Activated CD4-positive, alpha-beta memory T cell treated with anti-CD3 and anti-CD28 coated beads, Interleukin-2, amount 10 ng/mL, durations not matched to agents 7 days and 5 days (primary cell): ENCODE measurements at regions not wholly inside any gene's neighbourhood (a gene's known extent, or its start where the extent isn't known, plus 50 kb on each side); places are given as distances from the start of the nearest gene placed in this dataset.

ENCODE experiments used
- CTCF ChIA-PET: fragments of 350-600 bp; sonication (Branson Sonifier 250); formaldehyde crosslinking; loops from one replicate; lab custom pipeline; 2021; ENCODE audit warnings: antibody characterized with exemption, inconsistent platforms; lab: Charles Lee
- POLR2A ChIA-PET: fragments of 350-600 bp; sonication (Branson Sonifier 250); formaldehyde crosslinking; loops from one replicate; lab custom pipeline; 2021; ENCODE audit warnings: antibody characterized with exemption; lab: Charles Lee
- DNase-seq: peaks from one replicate; pipeline ENCODE4 v3.0.0-alpha.2; 2020
- H3K27ac Mint-ChIP-seq: one replicate; pipeline ENCODE4 v1.8.0; 2021; ENCODE audit warnings: mild to moderate bottlenecking, mixed read lengths
- H3K27me3 Mint-ChIP-seq: one replicate; pipeline ENCODE4 v1.8.0; 2021; ENCODE audit warnings: mixed read lengths
- H3K36me3 Mint-ChIP-seq: one replicate; pipeline ENCODE4 v1.8.0; 2021; ENCODE audit warnings: low read depth, mixed read lengths
- H3K4me1 Mint-ChIP-seq: one replicate; pipeline ENCODE4 v1.8.0; 2021; ENCODE audit warnings: mixed read lengths
- H3K4me3 Mint-ChIP-seq: one replicate; pipeline ENCODE4 v1.8.0; 2021; ENCODE audit warnings: mild to moderate bottlenecking, mixed read lengths
- H3K9me3 Mint-ChIP-seq: one replicate; pipeline ENCODE4 v1.8.0; 2021; ENCODE audit warnings: mixed read lengths

GRCh38 chr4:129232589-129233337 is 136.8 kb downstream of the C4orf33 start:
- POLR2A ChIA-PET, result no interaction called here

GRCh38 chr4:129233691-129234090 is 137.7 kb downstream of the C4orf33 start:
- ChIA-PET CTCF (no interaction called here), POLR2A (no interaction called here)
- H3K27ac Mint-ChIP-seq, result no peak overlapping the region
- no peaks in the 10 kb centered on the region for H3K36me3 Mint-ChIP-seq
- no peaks in the 10 kb centered on the region for H3K9me3 Mint-ChIP-seq
- no peak for DNase-seq
- no peaks in the 10 kb centered on the region for H3K4me1 Mint-ChIP-seq
- H3K27me3 Mint-ChIP-seq, result peaks cover 2% of the 10 kb centered on the region
- H3K4me3 Mint-ChIP-seq, result no peak overlapping the region

More at GRCh38 chr4:129232589-129233337, 136.8 kb downstream of the C4orf33 start:
- H3K9me3 Mint-ChIP-seq, result no peaks in the 10 kb centered on the region
- DNase-seq, result no peak
- H3K27me3 Mint-ChIP-seq, result peaks cover 2% of the 10 kb centered on the region
- H3K36me3 Mint-ChIP-seq, result no peaks in the 10 kb centered on the region
- no peak overlapping the region for H3K4me3 Mint-ChIP-seq
- no peak overlapping the region for H3K27ac Mint-ChIP-seq
- no peaks in the 10 kb centered on the region for H3K4me1 Mint-ChIP-seq
- CTCF ChIA-PET, result no interaction called here

GRCh38 chr4:129236351-129236750 is 140.4 kb downstream of the C4orf33 start:
- Mint-ChIP-seq H3K27ac (no peak overlapping the region), H3K36me3 (no peaks in the 10 kb centered on the region), H3K4me3 (no peak overlapping the region), H3K9me3 (no peaks in the 10 kb centered on the region), H3K4me1 (no peaks in the 10 kb centered on the region), H3K27me3 (peaks cover 10% of the 10 kb centered on the region)
- POLR2A ChIA-PET, result no interaction called here
- CTCF ChIA-PET, result no interaction called here
- DNase-seq, result no peak

GRCh38 chr4:129239088-129239487 is 143.1 kb downstream of the C4orf33 start:
- Mint-ChIP-seq H3K27me3 (peaks cover 8% of the 10 kb centered on the region), H3K4me1 (no peaks in the 10 kb centered on the region), H3K36me3 (no peaks in the 10 kb centered on the region), H3K27ac (no peak overlapping the region), H3K9me3 (no peaks in the 10 kb centered on the region), H3K4me3 (no peak overlapping the region)
- CTCF ChIA-PET, result no interaction called here
- no peak for DNase-seq
- POLR2A ChIA-PET, result no interaction called here

- Mint-ChIP-seq H3K36me3 (no peaks in the 10 kb centered on the region), H3K4me3 (no peak overlapping the region), H3K4me1 (no peaks in the 10 kb centered on the region), H3K27ac (no peak overlapping the region), H3K9me3 (no peaks in the 10 kb centered on the region), H3K27me3 (peaks cover 8% of the 10 kb centered on the region)
- ChIA-PET POLR2A (no interaction called here), CTCF (no interaction called here)
- DNase-seq, result no peak
These were observed 144.9 kb downstream of the C4orf33 start for GRCh38 chr4:129240816-129241215.

- CTCF ChIA-PET, result no interaction called here
- no peak for DNase-seq
- POLR2A ChIA-PET, result no interaction called here
- Mint-ChIP-seq H3K4me3 (no peak overlapping the region), H3K27me3 (no peaks in the 10 kb centered on the region), H3K4me1 (no peaks in the 10 kb centered on the region), H3K9me3 (no peaks in the 10 kb centered on the region), H3K36me3 (no peaks in the 10 kb centered on the region), H3K27ac (no peak overlapping the region)
These were observed 150.2 kb downstream of the C4orf33 start for GRCh38 chr4:129246145-129246544.

- H3K9me3 Mint-ChIP-seq, result no peaks in the 10 kb centered on the region
- DNase-seq, result no peak
- ChIA-PET POLR2A (no interaction called here), CTCF (no interaction called here)
- no peak overlapping the region for H3K4me3 Mint-ChIP-seq
- H3K27me3 Mint-ChIP-seq, result no peaks in the 10 kb centered on the region
- H3K36me3 Mint-ChIP-seq, result no peaks in the 10 kb centered on the region
- H3K27ac Mint-ChIP-seq, result no peak overlapping the region
- no peaks in the 10 kb centered on the region for H3K4me1 Mint-ChIP-seq
These were observed 151.0 kb downstream of the C4orf33 start for GRCh38 chr4:129246910-129247461.

DNA sequence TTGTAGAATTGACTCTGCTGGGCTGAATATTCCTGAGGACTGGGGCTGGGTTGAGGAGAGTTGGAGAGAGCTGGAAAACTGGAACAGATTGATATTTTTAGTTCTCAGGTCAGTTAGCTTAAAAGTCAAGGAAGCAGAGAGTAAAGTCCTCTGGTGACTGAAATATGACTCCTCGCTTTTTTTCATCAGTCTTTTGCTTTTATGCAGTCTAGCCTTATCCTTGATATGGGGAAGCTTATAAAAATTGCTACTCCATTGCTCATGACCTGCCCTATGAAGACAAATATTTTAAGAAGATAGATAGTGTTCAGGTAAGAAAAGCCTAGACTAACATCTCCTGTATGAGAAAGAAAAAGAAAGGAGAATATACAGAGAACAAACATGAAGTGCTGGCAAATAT is 152.7 kb downstream of the C4orf33 start:
- ChIA-PET CTCF (no interaction called here), POLR2A (no interaction called here)
- Mint-ChIP-seq H3K27me3 (no peaks in the 10 kb centered on the region), H3K27ac (no peak overlapping the region), H3K36me3 (no peaks in the 10 kb centered on the region), H3K4me1 (no peaks in the 10 kb centered on the region), H3K9me3 (no peaks in the 10 kb centered on the region), H3K4me3 (no peak overlapping the region)
- no peak for DNase-seq

- no peaks in the 10 kb centered on the region for H3K27me3 Mint-ChIP-seq
- POLR2A ChIA-PET, result no interaction called here
- no peak for DNase-seq
- no peaks in the 10 kb centered on the region for H3K36me3 Mint-ChIP-seq
- CTCF ChIA-PET, result no interaction called here
- H3K4me3 Mint-ChIP-seq, result no peak overlapping the region
- no peaks in the 10 kb centered on the region for H3K9me3 Mint-ChIP-seq
- no peaks in the 10 kb centered on the region for H3K4me1 Mint-ChIP-seq
- H3K27ac Mint-ChIP-seq, result no peak overlapping the region
These were observed 158.2 kb downstream of the C4orf33 start for GRCh38 chr4:129254126-129254525.

DNA sequence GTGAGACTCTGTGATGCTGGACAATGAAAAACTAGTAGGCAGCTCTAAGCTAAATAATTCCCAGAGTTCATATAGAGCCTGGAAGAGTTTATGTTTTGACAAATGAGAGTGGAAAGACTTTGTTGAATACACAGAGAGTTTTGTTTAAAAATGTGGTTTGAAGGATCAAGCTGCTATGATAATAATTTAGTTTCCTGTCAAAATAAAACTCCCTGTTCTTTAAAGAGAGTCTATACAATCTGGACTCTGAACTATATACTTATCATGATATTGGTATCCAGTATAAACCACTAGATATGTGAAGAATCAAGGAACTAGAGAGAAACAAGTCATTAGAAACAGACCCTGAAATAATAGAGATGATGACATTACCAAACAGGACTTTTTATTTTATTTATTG is 158.6 kb downstream of the C4orf33 start:
- H3K9me3 Mint-ChIP-seq, result no peaks in the 10 kb centered on the region
- POLR2A ChIA-PET, result no interaction called here
- no peak overlapping the region for H3K4me3 Mint-ChIP-seq
- no peak overlapping the region for H3K27ac Mint-ChIP-seq
- H3K27me3 Mint-ChIP-seq, result no peaks in the 10 kb centered on the region
- no peaks in the 10 kb centered on the region for H3K36me3 Mint-ChIP-seq
- H3K4me1 Mint-ChIP-seq, result no peaks in the 10 kb centered on the region
- DNase-seq, result no peak
- CTCF ChIA-PET, result no interaction called here

DNA sequence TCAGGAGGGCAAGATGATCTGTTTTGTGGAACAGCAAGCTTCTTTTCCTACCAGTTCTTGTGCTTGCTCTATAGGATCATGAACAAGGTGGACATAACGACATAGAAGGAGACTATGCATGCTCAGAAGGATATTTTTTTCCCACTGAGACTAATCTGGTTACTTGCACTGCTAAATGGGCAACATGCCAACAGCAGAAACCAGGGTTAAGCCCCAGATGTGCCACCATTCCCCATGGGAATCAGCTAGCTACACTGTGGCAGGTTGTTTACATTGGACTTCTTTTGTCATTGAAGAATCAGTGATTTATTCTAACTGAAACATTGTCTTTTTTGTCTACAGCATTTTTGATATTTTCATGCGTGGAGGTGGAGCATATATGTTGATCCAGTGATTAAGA is 165.6 kb downstream of the C4orf33 start:
- DNase-seq, result no peak
- H3K27me3 Mint-ChIP-seq, result no peaks in the 10 kb centered on the region
- H3K4me1 Mint-ChIP-seq, result peaks cover 6% of the 10 kb centered on the region
- no peaks in the 10 kb centered on the region for H3K9me3 Mint-ChIP-seq
- no peak overlapping the region for H3K27ac Mint-ChIP-seq
- POLR2A ChIA-PET, result no interaction called here
- no peak overlapping the region for H3K4me3 Mint-ChIP-seq
- CTCF ChIA-PET, result no interaction called here
- no peaks in the 10 kb centered on the region for H3K36me3 Mint-ChIP-seq

DNA sequence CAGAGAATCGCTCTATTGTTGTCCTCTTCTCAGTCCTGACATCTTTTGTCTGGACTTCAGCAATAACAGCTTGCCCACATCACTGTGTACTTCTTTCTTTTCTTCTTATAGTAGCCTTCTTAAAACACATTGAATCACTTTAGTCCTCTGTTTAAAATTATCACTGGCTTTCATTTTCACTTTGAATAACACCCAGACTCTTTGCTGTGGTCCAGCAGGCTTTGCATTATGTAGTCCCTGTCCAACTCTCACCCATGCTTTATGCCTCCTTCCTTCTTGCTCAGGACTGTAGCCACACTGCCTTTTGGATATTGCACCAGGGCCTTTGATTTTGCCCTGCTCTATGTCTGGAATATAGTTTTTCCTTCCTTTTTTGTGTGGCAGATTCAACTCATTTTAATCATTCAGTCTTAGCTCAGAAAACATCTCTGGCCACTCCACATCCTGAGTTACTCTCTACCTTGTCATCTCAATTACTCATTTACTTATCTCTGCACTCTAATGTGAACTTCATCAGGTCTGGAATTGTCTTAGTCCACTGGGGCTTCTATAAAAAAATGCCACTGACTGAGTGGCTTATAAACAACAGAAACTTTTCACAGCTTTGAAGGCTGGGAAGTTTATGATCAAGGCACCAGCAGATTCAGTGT is 168.2 kb downstream of the C4orf33 start:
- ChIA-PET POLR2A (no interaction called here), CTCF (no interaction called here)
- H3K27me3 Mint-ChIP-seq, result peaks cover 4% of the 10 kb centered on the region
- peaks cover 6% of the 10 kb centered on the region for H3K4me1 Mint-ChIP-seq
- H3K27ac Mint-ChIP-seq, result no peak overlapping the region
- H3K4me3 Mint-ChIP-seq, result no peak overlapping the region
- no peaks in the 10 kb centered on the region for H3K36me3 Mint-ChIP-seq
- DNase-seq, result no peak
- H3K9me3 Mint-ChIP-seq, result no peaks in the 10 kb centered on the region

GRCh38 chr4:129278868-129279267 is 182.9 kb downstream of the C4orf33 start:
- DNase-seq, result no peak
- Mint-ChIP-seq H3K9me3 (no peaks in the 10 kb centered on the region), H3K4me3 (no peak overlapping the region), H3K36me3 (no peaks in the 10 kb centered on the region), H3K27me3 (no peaks in the 10 kb centered on the region), H3K27ac (no peak overlapping the region), H3K4me1 (no peaks in the 10 kb centered on the region)
- ChIA-PET POLR2A (no interaction called here), CTCF (no interaction called here)

- ChIA-PET CTCF (no interaction called here), POLR2A (no interaction called here)
These were observed 186.3 kb downstream of the C4orf33 start for GRCh38 chr4:129282293-129282692.

More at GRCh38 chr4:129282293-129282692, 186.3 kb downstream of the C4orf33 start:
- no peaks in the 10 kb centered on the region for H3K9me3 Mint-ChIP-seq
- no peaks in the 10 kb centered on the region for H3K4me1 Mint-ChIP-seq
- no peaks in the 10 kb centered on the region for H3K36me3 Mint-ChIP-seq
- H3K27ac Mint-ChIP-seq, result no peak overlapping the region
- DNase-seq, result no peak
- H3K27me3 Mint-ChIP-seq, result no peaks in the 10 kb centered on the region
- no peak overlapping the region for H3K4me3 Mint-ChIP-seq
